ENCODE measurements at regions not wholly inside any gene's neighbourhood (a gene's known extent, or its start where the extent isn't known, plus 50 kb on each side); places are given as distances from the start of the nearest gene placed in this dataset.

DNA sequence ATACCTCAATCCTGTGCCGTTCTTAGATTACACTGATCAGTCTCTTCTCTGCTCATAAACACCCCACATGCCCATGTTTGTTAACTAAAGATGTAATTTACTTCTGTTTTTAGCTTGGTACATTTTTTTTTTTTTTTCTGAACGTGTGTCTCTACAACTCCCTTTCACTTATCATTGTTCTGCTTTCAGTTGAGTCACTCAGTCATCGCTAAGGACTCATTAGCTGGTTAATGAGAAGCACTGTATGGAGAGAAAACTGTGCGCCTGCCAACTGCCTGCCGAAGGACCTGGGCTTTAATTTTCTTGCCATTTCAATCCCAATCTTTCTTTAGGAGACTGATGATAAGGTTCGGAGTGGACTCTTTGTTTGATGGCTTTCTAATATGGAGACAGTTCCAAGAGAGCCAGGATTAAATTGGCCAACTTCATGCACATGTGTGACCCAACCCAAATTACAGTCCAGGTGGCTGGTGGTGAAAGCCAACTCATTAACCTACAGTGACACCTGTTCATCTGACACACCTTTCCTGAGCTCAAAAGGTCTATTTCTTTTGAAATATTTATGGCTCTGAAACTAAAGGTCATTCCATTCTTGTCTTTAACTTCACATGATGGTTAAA, 334.1 kb downstream of the BCKDHB start:
- no peaks in the 10 kb centered on the region for H3K36me3 Mint-ChIP-seq
- H3K4me3 Mint-ChIP-seq, result no peak overlapping the region
- no peak for DNase-seq
- H3K9me3 Mint-ChIP-seq, result peaks cover 0 to 10% (median 2%) of the 10 kb centered on the region in 7 donors
- H3K4me2 ChIP-seq (replicated peaks; ENCODE audit: extremely low read depth, low read length, poor library complexity, severe bottlenecking), result no peak overlapping the region
- H3K27ac Mint-ChIP-seq, result no peak overlapping the region
- no peak overlapping the region for H3K4me3 ChIP-seq (replicated peaks in 1 of 3; ENCODE audit: low read depth in 2 of 3, low read length in 3 of 3)
- no CpG with 5 or more reads among the region's 6 CpGs for WGBS (ENCODE audit: insufficient coverage)
- intact Hi-C loops (cut with micrococcal nuclease), result no loop called here
- H3K79me2 ChIP-seq (ENCODE audit: insufficient read depth, low read length), result no peaks in the 10 kb centered on the region
- TF ChIP-seq, protein P1, sequence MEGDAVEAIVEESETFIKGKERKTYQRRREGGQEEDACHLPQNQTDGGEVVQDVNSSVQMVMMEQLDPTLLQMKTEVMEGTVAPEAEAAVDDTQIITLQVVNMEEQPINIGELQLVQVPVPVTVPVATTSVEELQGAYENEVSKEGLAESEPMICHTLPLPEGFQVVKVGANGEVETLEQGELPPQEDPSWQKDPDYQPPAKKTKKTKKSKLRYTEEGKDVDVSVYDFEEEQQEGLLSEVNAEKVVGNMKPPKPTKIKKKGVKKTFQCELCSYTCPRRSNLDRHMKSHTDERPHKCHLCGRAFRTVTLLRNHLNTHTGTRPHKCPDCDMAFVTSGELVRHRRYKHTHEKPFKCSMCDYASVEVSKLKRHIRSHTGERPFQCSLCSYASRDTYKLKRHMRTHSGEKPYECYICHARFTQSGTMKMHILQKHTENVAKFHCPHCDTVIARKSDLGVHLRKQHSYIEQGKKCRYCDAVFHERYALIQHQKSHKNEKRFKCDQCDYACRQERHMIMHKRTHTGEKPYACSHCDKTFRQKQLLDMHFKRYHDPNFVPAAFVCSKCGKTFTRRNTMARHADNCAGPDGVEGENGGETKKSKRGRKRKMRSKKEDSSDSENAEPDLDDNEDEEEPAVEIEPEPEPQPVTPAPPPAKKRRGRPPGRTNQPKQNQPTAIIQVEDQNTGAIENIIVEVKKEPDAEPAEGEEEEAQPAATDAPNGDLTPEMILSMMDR (IDR thresholded peaks at IDR 0.05), result no peak
- no peaks in the 10 kb centered on the region for H3K4me1 ChIP-seq (ENCODE audit: control insufficient read depth in 1 of 2, insufficient read depth in 2 of 2, low read length in 2 of 2)
- no peak overlapping the region for H2AFZ ChIP-seq (ENCODE audit: insufficient read depth, low read depth, low read length, poor library complexity, severe bottlenecking)
- H3K27me3 Mint-ChIP-seq (ENCODE audit: low read depth in 3 of 3), result no peaks in the 10 kb centered on the region
- no peak overlapping the region for H3K9ac ChIP-seq (ENCODE audit: insufficient read depth, low read length, poor library complexity, severe bottlenecking)
- H3K4me1 Mint-ChIP-seq, result no peaks in the 10 kb centered on the region
- H3K27me3 ChIP-seq (ENCODE audit: control insufficient read depth in 2 of 2, insufficient read depth in 2 of 2, low read length in 2 of 2), result no peaks in the 10 kb centered on the region
- no peaks in the 10 kb centered on the region for H3K36me3 ChIP-seq (replicated peaks in 1 of 2; ENCODE audit: control insufficient read depth in 1 of 2, insufficient read depth in 2 of 2, low read length in 2 of 2)
- H3K9me3 ChIP-seq (replicated peaks in 1 of 2; ENCODE audit: control insufficient read depth in 1 of 2, insufficient read depth in 1 of 2, low read length in 2 of 2), result peaks cover 0 to 2% of the 10 kb centered on the region in 2 donors
- no peaks in the 10 kb centered on the region for H4K20me1 ChIP-seq (ENCODE audit: insufficient read depth, low read length)
- H3K27ac ChIP-seq (ENCODE audit: low read depth in 1 of 2, low read length in 2 of 2), result no peak overlapping the region

DNA sequence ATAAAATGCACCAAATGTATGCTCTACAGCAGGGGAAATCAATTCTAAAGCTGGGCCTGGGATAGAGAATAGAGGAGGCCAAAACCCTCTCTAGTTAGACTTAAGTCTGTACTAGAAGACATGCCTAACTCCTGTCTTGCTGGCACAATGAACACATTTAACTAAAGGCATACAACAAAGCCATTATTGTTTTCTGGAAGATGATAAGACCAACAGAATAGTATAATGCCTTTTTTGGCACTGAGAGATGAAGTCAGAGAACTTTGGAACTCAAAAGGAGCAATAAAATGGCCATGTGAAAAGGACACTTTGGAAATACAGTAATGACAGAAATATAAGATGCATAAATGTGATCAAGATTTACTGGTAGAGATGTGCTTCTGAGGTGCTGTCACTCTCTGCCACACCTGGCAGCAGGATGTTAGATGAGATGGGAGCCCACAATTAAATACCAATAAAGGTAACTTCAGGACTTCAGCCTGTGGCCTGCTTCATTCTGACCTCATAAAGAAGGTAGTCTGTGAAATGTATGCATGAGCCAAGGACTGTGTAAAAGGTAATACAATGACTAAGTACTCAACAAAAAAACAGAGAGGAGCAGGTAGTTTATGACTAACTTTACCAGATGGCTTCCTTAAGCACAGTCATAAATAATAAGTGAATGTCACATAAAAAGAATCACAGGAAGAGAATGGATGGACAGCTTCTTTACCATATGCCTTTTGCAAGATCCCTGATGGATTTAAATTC, 333.4 kb downstream of the BCKDHB start:
- Histone ChIP-seq H2AFZ (ENCODE audit: insufficient read depth, low read depth, low read length, poor library complexity, severe bottlenecking) (no peak overlapping the region), H3K4me3 (replicated peaks in 1 of 3; ENCODE audit: low read depth in 2 of 3, low read length in 3 of 3) (no peak overlapping the region), H3K36me3 (replicated peaks in 1 of 2; ENCODE audit: control insufficient read depth in 1 of 2, insufficient read depth in 2 of 2, low read length in 2 of 2) (no peaks in the 10 kb centered on the region), H3K79me2 (ENCODE audit: insufficient read depth, low read length) (no peaks in the 10 kb centered on the region), H3K4me2 (replicated peaks; ENCODE audit: extremely low read depth, low read length, poor library complexity, severe bottlenecking) (no peak overlapping the region), H4K20me1 (ENCODE audit: insufficient read depth, low read length) (no peaks in the 10 kb centered on the region), H3K4me1 (ENCODE audit: control insufficient read depth in 1 of 2, insufficient read depth in 2 of 2, low read length in 2 of 2) (no peaks in the 10 kb centered on the region), H3K9ac (ENCODE audit: insufficient read depth, low read length, poor library complexity, severe bottlenecking) (no peak overlapping the region), H3K9me3 (replicated peaks in 1 of 2; ENCODE audit: control insufficient read depth in 1 of 2, insufficient read depth in 1 of 2, low read length in 2 of 2) (peaks cover 0 to 4% of the 10 kb centered on the region in 2 donors), H3K27ac (ENCODE audit: low read depth in 1 of 2, low read length in 2 of 2) (no peak overlapping the region), H3K27me3 (ENCODE audit: control insufficient read depth in 2 of 2, insufficient read depth in 2 of 2, low read length in 2 of 2) (no peaks in the 10 kb centered on the region)
- Mint-ChIP-seq H3K27me3 (ENCODE audit: low read depth in 3 of 3) (no peaks in the 10 kb centered on the region), H3K36me3 (no peaks in the 10 kb centered on the region), H3K27ac (no peak overlapping the region), H3K4me3 (no peak overlapping the region), H3K9me3 (peaks cover 0 to 11% (median 4%) of the 10 kb centered on the region in 7 donors), H3K4me1 (no peaks in the 10 kb centered on the region)
- TF ChIP-seq, protein P1 (IDR thresholded peaks at IDR 0.05), result no peak
- intact Hi-C loops (cut with micrococcal nuclease), result no loop called here
- DNase-seq, result no peak

All from CD14-positive monocyte (primary cell).